ENCODE measurements at regions not wholly inside any gene's neighbourhood (a gene's known extent, or its start where the extent isn't known, plus 50 kb on each side); places are given as distances from the start of the nearest gene placed in this dataset.

GRCh38 chr2:129771418-129772189, 207.9 kb upstream of the RAB6C start:
- no peak for DNase-seq

GRCh38 chr2:129772190-129772579, 207.3 kb upstream of the RAB6C start:
- no peak for DNase-seq

- no peak for DNase-seq
These were observed 203.4 kb upstream of the RAB6C start for GRCh38 chr2:129775952-129776653.

- DNase-seq, result no peak
These were observed 202.3 kb upstream of the RAB6C start for GRCh38 chr2:129777146-129777545.

- no peak for DNase-seq
These were observed 201.5 kb upstream of the RAB6C start for GRCh38 chr2:129777762-129778583.

- no peak for DNase-seq
These were observed 200.9 kb upstream of the RAB6C start for GRCh38 chr2:129778584-129778877.

GRCh38 chr2:129779783-129780182, 199.7 kb upstream of the RAB6C start:
- DNase-seq, result no peak

GRCh38 chr2:129780316-129781270, 198.9 kb upstream of the RAB6C start:
- no peak for DNase-seq

GRCh38 chr2:129781749-129782632, 197.5 kb upstream of the RAB6C start:
- no peak for DNase-seq

GRCh38 chr2:129782633-129782990, 196.9 kb upstream of the RAB6C start:
- DNase-seq, result no peak

- no peak for DNase-seq
These were observed 195.0 kb upstream of the RAB6C start for GRCh38 chr2:129784486-129784885.

- DNase-seq, result no peak
These were observed 187.8 kb upstream of the RAB6C start for GRCh38 chr2:129791712-129792111.

GRCh38 chr2:129793431-129793902, 186.0 kb upstream of the RAB6C start:
- no peak for DNase-seq

GRCh38 chr2:129794116-129794515, 185.3 kb upstream of the RAB6C start:
- DNase-seq, result no peak

- DNase-seq, result no peak
These were observed 184.9 kb upstream of the RAB6C start for GRCh38 chr2:129794540-129794939.

- DNase-seq, result no peak
These were observed 183.2 kb upstream of the RAB6C start for GRCh38 chr2:129796225-129796624.

GRCh38 chr2:129796801-129797488, 182.5 kb upstream of the RAB6C start:
- DNase-seq, result no peak

- DNase-seq, result no peak
These were observed 181.8 kb upstream of the RAB6C start for GRCh38 chr2:129797489-129798300.

GRCh38 chr2:129798301-129798581, 181.2 kb upstream of the RAB6C start:
- no peak for DNase-seq

GRCh38 chr2:129798626-129799025, 180.8 kb upstream of the RAB6C start:
- no peak for DNase-seq

Measured in CD4-positive, alpha-beta T cell treated with Interleukin-4 for 1 hour (primary cell).